ENCODE measurements at regions not wholly inside any gene's neighbourhood (a gene's known extent, or its start where the extent isn't known, plus 50 kb on each side); places are given as distances from the start of the nearest gene placed in this dataset.
"Not testable (repeated sequence)": the region's sequence is repeated elsewhere in the genome, so short reads cannot be mapped to it uniquely, and the experiment has no call there.

DNA sequence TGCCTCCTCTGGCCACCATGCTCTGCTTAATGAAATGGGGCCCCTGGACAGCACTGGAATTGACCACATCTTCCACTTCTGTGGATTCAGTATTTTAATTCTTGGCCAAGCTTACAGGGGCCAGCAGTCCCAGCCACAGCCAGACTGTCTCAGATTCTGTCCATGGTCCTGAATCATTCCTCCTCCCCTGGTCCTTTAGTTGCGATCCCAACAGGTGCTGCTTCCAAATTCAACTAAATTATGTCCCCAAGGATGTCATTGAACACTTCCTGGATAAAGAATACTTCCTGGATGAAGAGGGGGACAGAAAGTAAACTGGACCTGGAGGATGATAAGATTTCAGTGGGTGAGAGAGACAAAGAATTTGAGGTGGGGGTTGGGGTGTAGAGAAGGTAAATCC, 111.1 kb upstream of the FOXB1 start:
- no peak overlapping the region for H2AFZ ChIP-seq (ENCODE audit: low read depth, low read length, severe bottlenecking)
- H4K20me1 ChIP-seq (ENCODE audit: low read depth, low read length), result no peaks in the 10 kb centered on the region
- no peaks in the 10 kb centered on the region for H3K9me2 ChIP-seq (replicated peaks; ENCODE audit: insufficient read depth, low read length)
- no peak overlapping the region for H3K4me2 ChIP-seq (ENCODE audit: low read depth, low read length, poor library complexity, severe bottlenecking)
- H3F3A ChIP-seq (ENCODE audit: insufficient read depth), result no peaks in the 10 kb centered on the region
- TF ChIP-seq, protein P1, sequence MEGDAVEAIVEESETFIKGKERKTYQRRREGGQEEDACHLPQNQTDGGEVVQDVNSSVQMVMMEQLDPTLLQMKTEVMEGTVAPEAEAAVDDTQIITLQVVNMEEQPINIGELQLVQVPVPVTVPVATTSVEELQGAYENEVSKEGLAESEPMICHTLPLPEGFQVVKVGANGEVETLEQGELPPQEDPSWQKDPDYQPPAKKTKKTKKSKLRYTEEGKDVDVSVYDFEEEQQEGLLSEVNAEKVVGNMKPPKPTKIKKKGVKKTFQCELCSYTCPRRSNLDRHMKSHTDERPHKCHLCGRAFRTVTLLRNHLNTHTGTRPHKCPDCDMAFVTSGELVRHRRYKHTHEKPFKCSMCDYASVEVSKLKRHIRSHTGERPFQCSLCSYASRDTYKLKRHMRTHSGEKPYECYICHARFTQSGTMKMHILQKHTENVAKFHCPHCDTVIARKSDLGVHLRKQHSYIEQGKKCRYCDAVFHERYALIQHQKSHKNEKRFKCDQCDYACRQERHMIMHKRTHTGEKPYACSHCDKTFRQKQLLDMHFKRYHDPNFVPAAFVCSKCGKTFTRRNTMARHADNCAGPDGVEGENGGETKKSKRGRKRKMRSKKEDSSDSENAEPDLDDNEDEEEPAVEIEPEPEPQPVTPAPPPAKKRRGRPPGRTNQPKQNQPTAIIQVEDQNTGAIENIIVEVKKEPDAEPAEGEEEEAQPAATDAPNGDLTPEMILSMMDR (IDR thresholded peaks at IDR 0.05; ENCODE audit: insufficient read depth, low read length, poor library complexity, severe bottlenecking), result no peak
- TF ChIP-seq EZH2phosphoT487 (conservative IDR thresholded peaks at IDR 0.05; ENCODE audit: low read length), result no peak
- H3K9me3 ChIP-seq (ENCODE audit: insufficient read depth, low read length), result no peaks in the 10 kb centered on the region
- H3K27me3 ChIP-seq (ENCODE audit: low read length), result no peaks in the 10 kb centered on the region
- no peak overlapping the region for H3K9ac ChIP-seq (ENCODE audit: low read length)
- H3K36me3 ChIP-seq (ENCODE audit: low read length), result no peaks in the 10 kb centered on the region
- H3K79me2 ChIP-seq (ENCODE audit: insufficient read depth, low read length), result no peaks in the 10 kb centered on the region
- no peak overlapping the region for H3K27ac ChIP-seq (ENCODE audit: low read depth, low read length)
- H3K4me3 ChIP-seq (ENCODE audit: insufficient read depth, low read length, poor library complexity, severe bottlenecking), result no peak overlapping the region

DNA sequence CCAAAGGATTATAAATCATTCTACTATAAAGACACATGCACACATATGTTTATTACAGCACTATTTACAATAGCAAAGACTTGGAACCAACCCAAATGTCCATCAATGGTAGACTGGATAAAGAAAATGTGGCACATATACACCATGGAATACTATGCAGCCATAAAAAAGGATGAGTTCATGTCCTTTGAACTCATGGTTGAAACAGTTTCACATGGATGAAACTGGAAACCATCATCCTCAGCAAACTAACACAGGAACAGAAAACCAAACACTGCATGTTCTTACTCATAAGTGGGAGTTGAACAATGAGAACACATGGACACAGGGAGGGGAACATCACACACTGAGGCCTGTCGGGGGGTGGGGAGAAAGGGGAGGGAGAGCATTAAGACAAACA, 116.2 kb upstream of the FOXB1 start:
- H3K79me2 ChIP-seq (ENCODE audit: insufficient read depth, low read length); H4K20me1 ChIP-seq (ENCODE audit: low read depth, low read length); H2AFZ ChIP-seq (ENCODE audit: low read depth, low read length, severe bottlenecking); H3K4me3 ChIP-seq (ENCODE audit: insufficient read depth, low read length, poor library complexity, severe bottlenecking); H3F3A ChIP-seq (ENCODE audit: insufficient read depth); H3K9me3 ChIP-seq (ENCODE audit: insufficient read depth, low read length); H3K36me3 ChIP-seq (ENCODE audit: low read length); H3K9ac ChIP-seq (ENCODE audit: low read length); H3K4me2 ChIP-seq (ENCODE audit: low read depth, low read length, poor library complexity, severe bottlenecking); H3K27ac ChIP-seq (ENCODE audit: low read depth, low read length); H3K9me2 ChIP-seq (replicated peaks; ENCODE audit: insufficient read depth, low read length); H3K27me3 ChIP-seq (ENCODE audit: low read length): not testable (repeated sequence)

DNA sequence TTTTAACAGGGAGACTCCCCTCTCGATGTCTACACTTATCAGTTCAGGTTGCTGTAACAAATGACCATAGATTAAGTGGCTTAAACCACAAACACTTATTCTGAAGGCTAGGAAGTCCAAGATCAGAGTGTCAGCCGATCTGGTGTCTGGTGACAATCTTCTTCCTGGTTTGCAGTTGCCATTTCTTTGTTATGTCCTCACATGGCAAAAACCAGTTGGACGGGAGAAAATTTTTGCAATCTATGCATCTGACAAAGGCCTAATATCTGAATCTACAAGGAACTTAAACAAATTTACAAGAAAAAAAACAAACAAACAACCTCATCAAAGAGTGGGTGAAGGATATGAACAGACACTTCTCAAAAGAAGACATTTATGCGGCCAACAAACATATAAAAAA, 116.9 kb upstream of the FOXB1 start:
- TF ChIP-seq, protein P1 (IDR thresholded peaks at IDR 0.05; ENCODE audit: insufficient read depth, low read length, poor library complexity, severe bottlenecking), result no peak
- TF ChIP-seq EZH2phosphoT487 (conservative IDR thresholded peaks at IDR 0.05; ENCODE audit: low read length), result no peak
- Histone ChIP-seq H3K9me3 (ENCODE audit: insufficient read depth, low read length) (no peaks in the 10 kb centered on the region), H3K36me3 (ENCODE audit: low read length) (no peaks in the 10 kb centered on the region), H3K79me2 (ENCODE audit: insufficient read depth, low read length) (no peaks in the 10 kb centered on the region), H3F3A (ENCODE audit: insufficient read depth) (no peaks in the 10 kb centered on the region), H3K27me3 (ENCODE audit: low read length) (no peaks in the 10 kb centered on the region), H4K20me1 (ENCODE audit: low read depth, low read length) (no peaks in the 10 kb centered on the region), H2AFZ (ENCODE audit: low read depth, low read length, severe bottlenecking) (no peak overlapping the region), H3K27ac (ENCODE audit: low read depth, low read length) (no peak overlapping the region), H3K4me2 (ENCODE audit: low read depth, low read length, poor library complexity, severe bottlenecking) (no peak overlapping the region), H3K4me3 (ENCODE audit: insufficient read depth, low read length, poor library complexity, severe bottlenecking) (no peak overlapping the region), H3K9ac (ENCODE audit: low read length) (no peak overlapping the region), H3K9me2 (replicated peaks; ENCODE audit: insufficient read depth, low read length) (no peaks in the 10 kb centered on the region)

DNA sequence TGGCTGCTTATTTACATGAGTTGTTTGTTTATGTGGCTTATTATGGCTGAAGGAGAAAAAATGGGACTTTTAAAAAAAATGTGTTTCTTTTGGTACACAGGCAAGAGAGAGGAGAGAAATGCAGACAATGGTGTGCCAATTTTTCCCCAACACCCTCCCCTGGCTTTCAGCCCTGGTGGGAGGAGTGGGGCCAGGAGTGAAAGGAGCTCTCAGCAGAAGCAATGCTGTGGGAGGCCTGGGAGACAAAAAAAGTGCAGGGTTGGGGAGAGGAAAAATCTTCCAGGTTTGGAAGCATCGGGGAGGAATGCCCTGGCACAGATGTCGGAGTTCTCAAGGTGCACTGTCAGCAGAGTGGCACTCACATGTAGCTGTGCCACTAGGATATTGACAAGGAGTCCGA, 117.7 kb upstream of the FOXB1 start:
- Histone ChIP-seq H3K36me3 (ENCODE audit: low read length) (no peaks in the 10 kb centered on the region), H3K9me2 (replicated peaks; ENCODE audit: insufficient read depth, low read length) (no peaks in the 10 kb centered on the region), H3K27me3 (ENCODE audit: low read length) (no peaks in the 10 kb centered on the region), H2AFZ (ENCODE audit: low read depth, low read length, severe bottlenecking) (no peak overlapping the region), H3K4me2 (ENCODE audit: low read depth, low read length, poor library complexity, severe bottlenecking) (no peak overlapping the region), H3K27ac (ENCODE audit: low read depth, low read length) (no peak overlapping the region), H3K79me2 (ENCODE audit: insufficient read depth, low read length) (no peaks in the 10 kb centered on the region), H4K20me1 (ENCODE audit: low read depth, low read length) (no peaks in the 10 kb centered on the region), H3K9ac (ENCODE audit: low read length) (no peak overlapping the region), H3K9me3 (ENCODE audit: insufficient read depth, low read length) (no peaks in the 10 kb centered on the region), H3K4me3 (ENCODE audit: insufficient read depth, low read length, poor library complexity, severe bottlenecking) (no peak overlapping the region), H3F3A (ENCODE audit: insufficient read depth) (no peaks in the 10 kb centered on the region)
- TF ChIP-seq, protein P1 (IDR thresholded peaks at IDR 0.05; ENCODE audit: insufficient read depth, low read length, poor library complexity, severe bottlenecking), result no peak
